ENCODE measurements at regions not wholly inside any gene's neighbourhood (a gene's known extent, or its start where the extent isn't known, plus 50 kb on each side); places are given as distances from the start of the nearest gene placed in this dataset.

GRCh38 chr4:189507060-189507459, 433.6 kb upstream of the FRG1 start:
- TF ChIP-seq CTCF (IDR thresholded peaks at IDR 0.05) = no peak
- TF ChIP-seq POLR2A (IDR thresholded peaks at IDR 0.05) = no peak
- TF ChIP-seq EP300 (IDR thresholded peaks at IDR 0.05) = no peak
